ENCODE measurements at regions not wholly inside any gene's neighbourhood (a gene's known extent, or its start where the extent isn't known, plus 50 kb on each side); places are given as distances from the start of the nearest gene placed in this dataset.

GRCh38 chr12:92560713-92561542, 141.9 kb upstream of the PLEKHG7 start:
- TF ChIP-seq ZNF274 (IDR thresholded peaks at IDR 0.05; ENCODE audit: low read depth, low read length) (no peak), SUZ12 (IDR thresholded peaks at IDR 0.05; ENCODE audit: extremely low read depth, insufficient read depth, insufficient read length) (no peak), YY1 (IDR thresholded peaks at IDR 0.05; ENCODE audit: insufficient read depth, insufficient read length) (no peak)
- Histone ChIP-seq H3K27me3 (ENCODE audit: insufficient read depth, insufficient read length) (no peaks in the 10 kb centered on the region), H3K4me3 (ENCODE audit: insufficient read length, low read depth) (no peak overlapping the region), H3K9me3 (ENCODE audit: insufficient read depth, low read length) (peaks cover 4% of the 10 kb centered on the region; the same call in 1 of the 2 replicates), H3K36me3 (ENCODE audit: insufficient read depth, insufficient read length, low read length) (no peaks in the 10 kb centered on the region), H3K4me1 (ENCODE audit: insufficient read depth, insufficient read length) (no peaks in the 10 kb centered on the region), H3K9ac (ENCODE audit: insufficient read length, low read depth) (no peak overlapping the region)
- no peak for DNase-seq (ENCODE audit: low read depth, low spot score)

GRCh38 chr12:92558806-92559205, 144.0 kb upstream of the PLEKHG7 start:
- Histone ChIP-seq H3K4me3 (ENCODE audit: insufficient read length, low read depth) (no peak overlapping the region), H3K27me3 (ENCODE audit: insufficient read depth, insufficient read length) (no peaks in the 10 kb centered on the region), H3K9ac (ENCODE audit: insufficient read length, low read depth) (no peak overlapping the region), H3K9me3 (ENCODE audit: insufficient read depth, low read length) (no peaks in the 10 kb centered on the region), H3K4me1 (ENCODE audit: insufficient read depth, insufficient read length) (no peaks in the 10 kb centered on the region), H3K36me3 (ENCODE audit: insufficient read depth, insufficient read length, low read length) (no peaks in the 10 kb centered on the region)
- TF ChIP-seq ZNF274 (IDR thresholded peaks at IDR 0.05; ENCODE audit: low read depth, low read length), result no peak
- no peak for TF ChIP-seq SUZ12 (IDR thresholded peaks at IDR 0.05; ENCODE audit: extremely low read depth, insufficient read depth, insufficient read length)
- no peak for DNase-seq (ENCODE audit: low read depth, low spot score)

GRCh38 chr12:92558215-92558773, 144.5 kb upstream of the PLEKHG7 start:
- no peaks in the 10 kb centered on the region for H3K4me1 ChIP-seq (ENCODE audit: insufficient read depth, insufficient read length)
- no peaks in the 10 kb centered on the region for H3K36me3 ChIP-seq (ENCODE audit: insufficient read depth, insufficient read length, low read length)
- no peak overlapping the region for H3K4me3 ChIP-seq (ENCODE audit: insufficient read length, low read depth)
- no peak overlapping the region for H3K9ac ChIP-seq (ENCODE audit: insufficient read length, low read depth)
- no peak for TF ChIP-seq ZNF274 (IDR thresholded peaks at IDR 0.05; ENCODE audit: low read depth, low read length)
- no peak for TF ChIP-seq YY1 (IDR thresholded peaks at IDR 0.05; ENCODE audit: insufficient read depth, insufficient read length)
- TF ChIP-seq SUZ12 (IDR thresholded peaks at IDR 0.05; ENCODE audit: extremely low read depth, insufficient read depth, insufficient read length), result no peak
- no peaks in the 10 kb centered on the region for H3K27me3 ChIP-seq (ENCODE audit: insufficient read depth, insufficient read length)
- DNase-seq (ENCODE audit: low read depth, low spot score), result no peak
- H3K9me3 ChIP-seq (ENCODE audit: insufficient read depth, low read length), result no peaks in the 10 kb centered on the region

- Histone ChIP-seq H3K4me1 (ENCODE audit: insufficient read depth, insufficient read length) (no peaks in the 10 kb centered on the region), H3K9ac (ENCODE audit: insufficient read length, low read depth) (no peak overlapping the region)
Observed at GRCh38 chr12:92557422-92557724, 145.4 kb upstream of the PLEKHG7 start.

GRCh38 chr12:92556637-92557421, 146.0 kb upstream of the PLEKHG7 start:
- TF ChIP-seq YY1 (IDR thresholded peaks at IDR 0.05; ENCODE audit: insufficient read depth, insufficient read length), result no peak
- no peak for TF ChIP-seq ZNF274 (IDR thresholded peaks at IDR 0.05; ENCODE audit: low read depth, low read length)
- no peak for TF ChIP-seq SUZ12 (IDR thresholded peaks at IDR 0.05; ENCODE audit: extremely low read depth, insufficient read depth, insufficient read length)
- no peaks in the 10 kb centered on the region for H3K4me1 ChIP-seq (ENCODE audit: insufficient read depth, insufficient read length)
- DNase-seq (ENCODE audit: low read depth, low spot score), result no peak
- no peaks in the 10 kb centered on the region for H3K36me3 ChIP-seq (ENCODE audit: insufficient read depth, insufficient read length, low read length)
- no peaks in the 10 kb centered on the region for H3K9me3 ChIP-seq (ENCODE audit: insufficient read depth, low read length)
- no peak overlapping the region for H3K4me3 ChIP-seq (ENCODE audit: insufficient read length, low read depth)
- no peak overlapping the region for H3K9ac ChIP-seq (ENCODE audit: insufficient read length, low read depth)
- no peaks in the 10 kb centered on the region for H3K27me3 ChIP-seq (ENCODE audit: insufficient read depth, insufficient read length)

More at GRCh38 chr12:92557422-92557724, 145.4 kb upstream of the PLEKHG7 start:
- H3K9me3 ChIP-seq (ENCODE audit: insufficient read depth, low read length), result no peaks in the 10 kb centered on the region
- TF ChIP-seq SUZ12 (IDR thresholded peaks at IDR 0.05; ENCODE audit: extremely low read depth, insufficient read depth, insufficient read length) (no peak), ZNF274 (IDR thresholded peaks at IDR 0.05; ENCODE audit: low read depth, low read length) (no peak), YY1 (IDR thresholded peaks at IDR 0.05; ENCODE audit: insufficient read depth, insufficient read length) (no peak)
- no peak overlapping the region for H3K4me3 ChIP-seq (ENCODE audit: insufficient read length, low read depth)
- DNase-seq (ENCODE audit: low read depth, low spot score), result no peak
- no peaks in the 10 kb centered on the region for H3K27me3 ChIP-seq (ENCODE audit: insufficient read depth, insufficient read length)
- no peaks in the 10 kb centered on the region for H3K36me3 ChIP-seq (ENCODE audit: insufficient read depth, insufficient read length, low read length)

GRCh38 chr12:92556141-92556540, 146.6 kb upstream of the PLEKHG7 start:
- no peaks in the 10 kb centered on the region for H3K4me1 ChIP-seq (ENCODE audit: insufficient read depth, insufficient read length)
- H3K9ac ChIP-seq (ENCODE audit: insufficient read length, low read depth), result no peak overlapping the region
- no peak overlapping the region for H3K4me3 ChIP-seq (ENCODE audit: insufficient read length, low read depth)
- no peak for TF ChIP-seq SUZ12 (IDR thresholded peaks at IDR 0.05; ENCODE audit: extremely low read depth, insufficient read depth, insufficient read length)
- TF ChIP-seq YY1 (IDR thresholded peaks at IDR 0.05; ENCODE audit: insufficient read depth, insufficient read length), result no peak
- no peak for TF ChIP-seq ZNF274 (IDR thresholded peaks at IDR 0.05; ENCODE audit: low read depth, low read length)
- H3K36me3 ChIP-seq (ENCODE audit: insufficient read depth, insufficient read length, low read length), result no peaks in the 10 kb centered on the region
- H3K9me3 ChIP-seq (ENCODE audit: insufficient read depth, low read length), result no peaks in the 10 kb centered on the region
- DNase-seq (ENCODE audit: low read depth, low spot score), result no peak
- H3K27me3 ChIP-seq (ENCODE audit: insufficient read depth, insufficient read length), result no peaks in the 10 kb centered on the region
